ENCODE measurements at regions not wholly inside any gene's neighbourhood (a gene's known extent, or its start where the extent isn't known, plus 50 kb on each side); places are given as distances from the start of the nearest gene placed in this dataset.
"Not testable (repeated sequence)": the region's sequence is repeated elsewhere in the genome, so short reads cannot be mapped to it uniquely, and the experiment has no call there.

GRCh38 chr2:175690113-175690837 is 311.8 kb downstream of the LNPK start:
- POLR2A ChIA-PET = no interaction called here
- CTCF ChIA-PET = interaction anchor here (1.1 to 1.8 kb wide), 3 partner anchors 390 to 407 kb away, joined by 4 to 14 read pairs (median 4); no protein-coding TSS in a partner anchor

GRCh38 chr2:175688243-175688642 is 313.8 kb downstream of the LNPK start:
- ChIA-PET POLR2A (no interaction called here), CTCF (interaction anchor here (2.2 kb wide), 1 partner anchor 409 kb away, joined by 7 read pairs; no protein-coding TSS in a partner anchor)

GRCh38 chr2:175687465-175687864 is 314.6 kb downstream of the LNPK start:
- ChIA-PET POLR2A (no interaction called here), CTCF (interaction anchor here (2.2 kb wide), 1 partner anchor 410 kb away, joined by 7 read pairs; no protein-coding TSS in a partner anchor)

- ChIA-PET POLR2A (no interaction called here), CTCF (no interaction called here)
Measured at GRCh38 chr2:175686002-175686401, 316.1 kb downstream of the LNPK start.

GRCh38 chr2:175684466-175684865 is 317.6 kb downstream of the LNPK start:
- CTCF ChIA-PET = no interaction called here
- POLR2A ChIA-PET = no interaction called here

GRCh38 chr2:175679728-175680127 is 322.3 kb downstream of the LNPK start:
- ChIA-PET CTCF (no interaction called here), POLR2A (no interaction called here)

GRCh38 chr2:175679231-175679630 is 322.8 kb downstream of the LNPK start:
- ChIA-PET POLR2A (no interaction called here), CTCF (no interaction called here)

GRCh38 chr2:175677880-175678279 is 324.2 kb downstream of the LNPK start:
- ChIA-PET CTCF (no interaction called here), POLR2A (no interaction called here)

- ChIA-PET POLR2A (no interaction called here), CTCF (no interaction called here)
Measured at GRCh38 chr2:175676813-175677212, 325.3 kb downstream of the LNPK start.

- POLR2A ChIA-PET, CTCF ChIA-PET: not testable (repeated sequence)
Measured at GRCh38 chr2:175668804-175669203, 333.3 kb downstream of the LNPK start.

- CTCF ChIA-PET = no interaction called here
- POLR2A ChIA-PET = no interaction called here
Measured at GRCh38 chr2:175662335-175662734, 339.7 kb downstream of the LNPK start.

GRCh38 chr2:175648577-175649063 is 353.4 kb downstream of the LNPK start:
- ChIA-PET CTCF (no interaction called here), POLR2A (no interaction called here)

GRCh38 chr2:175647058-175647457 is 355.0 kb downstream of the LNPK start:
- POLR2A ChIA-PET = no interaction called here
- CTCF ChIA-PET = no interaction called here

- CTCF ChIA-PET = interaction anchor here (1.0 kb wide), 1 partner anchor 311 kb away, joined by 3 read pairs; no protein-coding TSS in a partner anchor
- POLR2A ChIA-PET = no interaction called here
Measured at GRCh38 chr2:175640655-175641054, 361.4 kb downstream of the LNPK start.

- CTCF ChIA-PET = no interaction called here
- POLR2A ChIA-PET = no interaction called here
Measured at GRCh38 chr2:175633227-175633626, 368.8 kb downstream of the LNPK start.

GRCh38 chr2:175631245-175631623 is 370.8 kb downstream of the LNPK start:
- ChIA-PET CTCF (no interaction called here), POLR2A (interaction anchor here (0.6 kb wide), 1 partner anchor 230 kb away, joined by 3 read pairs; no protein-coding TSS in a partner anchor)

GRCh38 chr2:175630280-175631244 is 371.5 kb downstream of the LNPK start:
- CTCF ChIA-PET = interaction anchor here (0.7 kb wide), 1 partner anchor 236 kb away, joined by 3 read pairs; no protein-coding TSS in a partner anchor
- POLR2A ChIA-PET = interaction anchor here (0.6 kb wide), 1 partner anchor 229 kb away, joined by 3 read pairs; no protein-coding TSS in a partner anchor

- CTCF ChIA-PET = no interaction called here
- POLR2A ChIA-PET = no interaction called here
Measured at GRCh38 chr2:175628243-175628642, 373.8 kb downstream of the LNPK start.

GRCh38 chr2:175627405-175627804 is 374.7 kb downstream of the LNPK start:
- CTCF ChIA-PET = no interaction called here

GRCh38 chr2:175626796-175627195 is 375.3 kb downstream of the LNPK start:
- ChIA-PET CTCF (no interaction called here), POLR2A (no interaction called here)

More at GRCh38 chr2:175627405-175627804, 374.7 kb downstream of the LNPK start:
- POLR2A ChIA-PET = no interaction called here

GRCh38 chr2:175624785-175625184 is 377.3 kb downstream of the LNPK start:
- ChIA-PET CTCF (no interaction called here), POLR2A (no interaction called here)
